Activated CD4-positive, alpha-beta T cell treated with anti-CD3 and anti-CD28 coated beads, Interleukin-2, amount 10 ng/mL, durations not matched to agents 7 days and 5 days (primary cell): ENCODE measurements at regions not wholly inside any gene's neighbourhood (a gene's known extent, or its start where the extent isn't known, plus 50 kb on each side); places are given as distances from the start of the nearest gene placed in this dataset.

Experiments
- CTCF ChIA-PET: fragments of 350-600 bp; sonication (Branson Sonifier 250); formaldehyde crosslinking; loops from one replicate; lab custom pipeline; 2021; ENCODE audit warnings: antibody characterized with exemption; lab: Charles Lee
- POLR2A ChIA-PET: fragments of 350-600 bp; sonication (Branson Sonifier 250); formaldehyde crosslinking; loops from one replicate; lab custom pipeline; 2021; ENCODE audit warnings: antibody characterized with exemption; lab: Charles Lee
- DNase-seq: peaks from one replicate; pipeline ENCODE4 v3.0.0-alpha.2; 2020
- H3K27ac Mint-ChIP-seq: one replicate; pipeline ENCODE4 v1.8.0; 2021; ENCODE audit warnings: mild to moderate bottlenecking, moderate library complexity, mixed read lengths
- H3K27me3 Mint-ChIP-seq: one replicate; pipeline ENCODE4 v1.8.0; 2021; ENCODE audit warnings: mixed read lengths
- H3K36me3 Mint-ChIP-seq: one replicate; pipeline ENCODE4 v1.8.0; 2021; ENCODE audit warnings: low read depth, mixed read lengths
- H3K4me1 Mint-ChIP-seq: one replicate; pipeline ENCODE4 v1.8.0; 2021; ENCODE audit warnings: mixed read lengths
- H3K4me3 Mint-ChIP-seq: one replicate; pipeline ENCODE4 v1.8.0; 2021; ENCODE audit warnings: mild to moderate bottlenecking, moderate library complexity, mixed read lengths
- H3K9me3 Mint-ChIP-seq: one replicate; pipeline ENCODE4 v1.8.0; 2021; ENCODE audit warnings: mixed read lengths

GRCh38 chr4:33045334-33045733 lies 2325.2 kb downstream of the PCDH7 start:
- no peak overlapping the region for H3K27ac Mint-ChIP-seq
- no peak for DNase-seq
- no peaks in the 10 kb centered on the region for H3K36me3 Mint-ChIP-seq
- POLR2A ChIA-PET = no interaction called here
- H3K9me3 Mint-ChIP-seq = peaks cover 3% of the 10 kb centered on the region
- H3K27me3 Mint-ChIP-seq = no peaks in the 10 kb centered on the region
- H3K4me3 Mint-ChIP-seq = no peak overlapping the region
- no peaks in the 10 kb centered on the region for H3K4me1 Mint-ChIP-seq
- CTCF ChIA-PET = no interaction called here

GRCh38 chr4:33052241-33052640 lies 2332.1 kb downstream of the PCDH7 start:
- Mint-ChIP-seq H3K27me3 (no peaks in the 10 kb centered on the region), H3K36me3 (no peaks in the 10 kb centered on the region), H3K27ac (no peak overlapping the region), H3K9me3 (peaks cover 3% of the 10 kb centered on the region), H3K4me3 (no peak overlapping the region), H3K4me1 (no peaks in the 10 kb centered on the region)
- ChIA-PET POLR2A (no interaction called here), CTCF (no interaction called here)
- no peak for DNase-seq

- Mint-ChIP-seq H3K36me3 (no peaks in the 10 kb centered on the region), H3K27me3 (no peaks in the 10 kb centered on the region), H3K27ac (no peak overlapping the region), H3K9me3 (no peaks in the 10 kb centered on the region), H3K4me3 (no peak overlapping the region), H3K4me1 (no peaks in the 10 kb centered on the region)
- ChIA-PET CTCF (no interaction called here), POLR2A (no interaction called here)
- DNase-seq = no peak
These were observed 2334.0 kb downstream of the PCDH7 start for GRCh38 chr4:33054161-33054560.

- CTCF ChIA-PET = no interaction called here
- Mint-ChIP-seq H3K9me3 (no peaks in the 10 kb centered on the region), H3K36me3 (no peaks in the 10 kb centered on the region), H3K4me3 (no peak overlapping the region), H3K4me1 (no peaks in the 10 kb centered on the region), H3K27ac (no peak overlapping the region), H3K27me3 (no peaks in the 10 kb centered on the region)
- POLR2A ChIA-PET = no interaction called here
- DNase-seq = no peak
These were observed 2334.6 kb downstream of the PCDH7 start for GRCh38 chr4:33054656-33055196.

GRCh38 chr4:33057736-33058135 lies 2337.6 kb downstream of the PCDH7 start:
- no peaks in the 10 kb centered on the region for H3K9me3 Mint-ChIP-seq
- POLR2A ChIA-PET = no interaction called here
- no peak overlapping the region for H3K4me3 Mint-ChIP-seq
- no peak for DNase-seq
- no peaks in the 10 kb centered on the region for H3K4me1 Mint-ChIP-seq
- no peak overlapping the region for H3K27ac Mint-ChIP-seq
- no peaks in the 10 kb centered on the region for H3K36me3 Mint-ChIP-seq
- no peaks in the 10 kb centered on the region for H3K27me3 Mint-ChIP-seq
- CTCF ChIA-PET = no interaction called here

DNA sequence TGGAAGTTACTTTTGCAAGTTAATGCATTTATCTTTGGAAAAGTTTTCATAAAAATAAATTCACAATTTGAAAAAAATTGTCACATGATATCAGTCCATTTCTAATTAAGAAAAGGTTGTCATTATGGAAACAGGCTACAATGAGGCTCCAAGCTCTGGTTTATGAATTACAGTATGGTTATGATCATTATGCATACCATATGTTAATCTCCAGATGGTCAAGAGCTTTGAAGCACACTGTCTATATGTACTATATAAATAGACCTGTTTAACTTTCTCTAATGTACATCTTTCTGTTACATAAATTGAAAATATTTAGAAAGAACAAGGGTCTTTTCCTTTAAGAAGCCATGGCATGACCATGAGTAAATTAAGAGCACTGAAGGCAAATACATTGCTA lies 2338.8 kb downstream of the PCDH7 start:
- ChIA-PET POLR2A (no interaction called here), CTCF (no interaction called here)
- no peaks in the 10 kb centered on the region for H3K4me1 Mint-ChIP-seq
- no peak overlapping the region for H3K27ac Mint-ChIP-seq
- H3K4me3 Mint-ChIP-seq = no peak overlapping the region
- H3K27me3 Mint-ChIP-seq = no peaks in the 10 kb centered on the region
- H3K36me3 Mint-ChIP-seq = no peaks in the 10 kb centered on the region
- no peaks in the 10 kb centered on the region for H3K9me3 Mint-ChIP-seq
- no peak for DNase-seq

DNA sequence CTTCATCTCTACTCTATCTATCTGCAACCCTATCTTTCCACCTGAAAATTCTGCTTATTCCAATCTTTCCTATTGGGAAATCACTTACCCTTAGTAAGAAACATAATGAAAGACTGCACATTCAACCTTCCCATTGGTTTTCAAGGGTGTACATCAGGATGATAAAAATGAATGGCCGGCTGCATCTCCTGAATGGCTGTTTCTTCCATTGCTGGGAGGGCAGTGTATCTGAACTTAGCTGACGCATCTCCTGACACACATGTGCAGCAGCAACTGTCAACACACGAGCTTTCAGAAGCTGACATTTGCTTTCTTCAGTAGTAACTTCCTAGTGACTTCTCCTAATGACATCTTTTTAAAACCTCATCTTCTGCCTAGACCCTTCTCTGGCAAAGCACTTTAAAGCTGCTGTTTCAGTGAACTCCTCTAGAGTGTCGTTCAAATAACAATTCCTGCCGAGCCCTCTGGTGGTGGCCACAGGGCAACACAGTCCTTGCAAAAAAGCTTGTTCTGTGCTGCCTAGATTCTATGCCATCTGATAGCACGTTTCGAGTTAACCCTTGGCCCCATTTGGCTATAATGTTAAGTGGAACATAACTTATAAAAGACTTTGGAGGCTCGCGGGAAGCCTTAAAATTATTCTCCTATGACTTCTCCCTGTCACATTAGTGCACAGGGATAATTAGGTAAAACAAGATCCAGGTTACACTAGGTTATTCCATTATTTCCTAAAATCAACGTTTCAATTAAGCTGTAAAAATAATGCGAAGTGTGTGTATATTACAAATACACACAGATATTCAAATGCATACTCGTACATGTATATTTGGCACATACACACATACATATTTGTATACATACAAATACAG lies 2340.7 kb downstream of the PCDH7 start:
- DNase-seq = no peak
- POLR2A ChIA-PET = no interaction called here
- CTCF ChIA-PET = no interaction called here
- Mint-ChIP-seq H3K27me3 (no peaks in the 10 kb centered on the region), H3K4me1 (no peaks in the 10 kb centered on the region), H3K27ac (no peak overlapping the region), H3K36me3 (no peaks in the 10 kb centered on the region), H3K4me3 (no peak overlapping the region), H3K9me3 (no peaks in the 10 kb centered on the region)

DNA sequence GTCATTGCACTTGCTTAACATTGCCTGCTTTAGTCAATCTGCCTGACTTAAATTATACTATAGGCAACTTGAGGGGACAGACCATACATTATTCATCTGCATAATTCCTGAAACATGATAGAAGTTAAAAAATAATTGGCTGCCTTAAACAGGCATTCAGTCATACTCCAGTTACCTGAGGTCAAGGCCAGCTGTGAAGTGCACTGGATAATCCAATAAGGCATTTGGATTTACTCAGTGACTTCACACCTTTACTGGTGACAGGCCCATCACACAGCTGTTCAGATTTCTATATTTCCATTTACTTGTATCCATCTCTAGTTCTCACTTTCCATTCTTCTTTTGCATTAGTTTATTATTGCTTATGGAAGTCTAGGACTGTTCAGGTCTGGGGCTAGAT lies 2341.6 kb downstream of the PCDH7 start:
- Mint-ChIP-seq H3K27ac (no peak overlapping the region), H3K4me3 (no peak overlapping the region), H3K9me3 (no peaks in the 10 kb centered on the region), H3K36me3 (no peaks in the 10 kb centered on the region), H3K4me1 (no peaks in the 10 kb centered on the region), H3K27me3 (no peaks in the 10 kb centered on the region)
- ChIA-PET POLR2A (no interaction called here), CTCF (no interaction called here)
- DNase-seq = no peak

- Mint-ChIP-seq H3K4me1 (no peaks in the 10 kb centered on the region), H3K9me3 (no peaks in the 10 kb centered on the region), H3K36me3 (no peaks in the 10 kb centered on the region), H3K27me3 (no peaks in the 10 kb centered on the region), H3K27ac (no peak overlapping the region), H3K4me3 (no peak overlapping the region)
- POLR2A ChIA-PET = no interaction called here
- CTCF ChIA-PET = no interaction called here
- no peak for DNase-seq
These were observed 2342.1 kb downstream of the PCDH7 start for GRCh38 chr4:33062155-33062806.

- Mint-ChIP-seq H3K27me3 (no peaks in the 10 kb centered on the region), H3K27ac (no peak overlapping the region), H3K9me3 (no peaks in the 10 kb centered on the region), H3K36me3 (no peaks in the 10 kb centered on the region), H3K4me3 (no peak overlapping the region), H3K4me1 (no peaks in the 10 kb centered on the region)
- ChIA-PET POLR2A (no interaction called here), CTCF (no interaction called here)
- no peak for DNase-seq
These were observed 2343.1 kb downstream of the PCDH7 start for GRCh38 chr4:33063241-33063640.

DNA sequence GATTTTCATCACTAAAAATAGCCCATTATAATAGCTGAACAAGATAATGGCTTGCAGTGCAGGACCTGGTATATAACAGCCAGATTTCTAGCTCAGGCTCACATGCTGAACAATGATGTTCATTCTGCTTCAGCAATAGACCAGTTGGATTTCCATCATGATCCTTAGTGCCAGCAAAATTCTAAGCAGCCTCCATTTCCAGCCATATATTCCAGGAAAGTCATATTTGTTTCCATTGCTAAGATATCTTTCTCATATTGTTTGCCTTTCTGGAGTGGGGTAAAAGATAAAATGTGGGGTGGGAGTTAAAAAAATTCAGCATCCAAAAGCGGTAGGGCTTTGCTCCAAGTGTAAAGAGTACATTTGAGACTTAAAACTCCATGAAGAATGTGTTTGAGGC lies 2344.1 kb downstream of the PCDH7 start:
- no peak overlapping the region for H3K4me3 Mint-ChIP-seq
- POLR2A ChIA-PET = no interaction called here
- peaks cover 3% of the 10 kb centered on the region for H3K9me3 Mint-ChIP-seq

GRCh38 chr4:33065749-33066148 lies 2345.6 kb downstream of the PCDH7 start:
- peaks cover 8% of the 10 kb centered on the region for H3K9me3 Mint-ChIP-seq
- no peak overlapping the region for H3K27ac Mint-ChIP-seq
- H3K27me3 Mint-ChIP-seq = no peaks in the 10 kb centered on the region
- DNase-seq = no peak
- no peak overlapping the region for H3K4me3 Mint-ChIP-seq
- CTCF ChIA-PET = no interaction called here
- H3K36me3 Mint-ChIP-seq = no peaks in the 10 kb centered on the region
- H3K4me1 Mint-ChIP-seq = no peaks in the 10 kb centered on the region
- POLR2A ChIA-PET = no interaction called here

More for the DNA sequence above, 2344.1 kb downstream of the PCDH7 start:
- CTCF ChIA-PET = no interaction called here
- H3K36me3 Mint-ChIP-seq = no peaks in the 10 kb centered on the region
- no peak overlapping the region for H3K27ac Mint-ChIP-seq
- no peaks in the 10 kb centered on the region for H3K4me1 Mint-ChIP-seq
- DNase-seq = no peak
- H3K27me3 Mint-ChIP-seq = no peaks in the 10 kb centered on the region

DNA sequence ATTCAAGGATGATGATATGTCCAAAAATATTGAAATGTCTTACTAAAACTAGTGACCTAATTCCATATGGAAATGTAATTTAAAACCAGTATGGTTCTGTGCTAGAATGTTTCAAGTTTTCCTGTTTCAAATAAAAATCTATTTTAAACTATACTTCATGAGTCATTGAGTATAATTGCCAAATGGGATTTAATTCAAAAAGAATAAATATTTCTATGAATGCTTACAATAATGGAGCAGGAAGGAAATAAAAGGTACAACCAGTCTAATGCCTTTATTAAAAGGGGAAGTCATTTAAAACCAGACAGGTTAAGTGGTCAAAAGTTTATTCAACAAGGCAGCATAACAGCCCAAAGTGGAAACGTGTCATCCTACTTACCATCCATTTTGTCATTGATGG lies 2347.1 kb downstream of the PCDH7 start:
- Mint-ChIP-seq H3K27ac (no peak overlapping the region), H3K4me1 (no peaks in the 10 kb centered on the region), H3K4me3 (no peak overlapping the region), H3K36me3 (no peaks in the 10 kb centered on the region), H3K9me3 (peaks cover 8% of the 10 kb centered on the region), H3K27me3 (no peaks in the 10 kb centered on the region)
- no peak for DNase-seq
- CTCF ChIA-PET = no interaction called here
- POLR2A ChIA-PET = no interaction called here
